ENCODE measurements at regions not wholly inside any gene's neighbourhood (a gene's known extent, or its start where the extent isn't known, plus 50 kb on each side); places are given as distances from the start of the nearest gene placed in this dataset.

DNA sequence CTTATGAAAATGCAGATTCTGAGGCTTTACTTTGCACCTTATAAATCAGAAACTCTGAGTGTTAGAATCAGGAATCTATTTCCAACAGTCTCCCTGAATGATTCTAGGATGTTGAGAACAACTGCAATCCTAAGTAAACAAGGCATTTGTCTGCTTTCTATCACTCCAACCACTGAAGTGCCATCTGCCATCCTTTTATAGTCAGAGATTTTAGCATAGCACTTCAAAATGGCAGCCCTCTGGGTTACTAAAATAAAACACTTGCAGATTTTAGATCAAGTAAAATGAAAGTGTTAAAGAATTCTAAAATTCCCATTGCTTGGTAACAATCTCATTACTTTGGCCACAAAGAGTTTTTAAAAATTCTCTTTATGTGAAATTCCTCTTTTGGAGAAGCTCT, 258.9 kb downstream of the CD109 start:
- no peaks in the 10 kb centered on the region for H3K27me3 ChIP-seq (ENCODE audit: insufficient read depth, low read depth, low read length)
- H3K79me2 ChIP-seq (replicated peaks; ENCODE audit: insufficient read depth, low read length) = no peaks in the 10 kb centered on the region
- H3K36me3 ChIP-seq (ENCODE audit: insufficient read depth, low read length) = no peaks in the 10 kb centered on the region
- H3F3A ChIP-seq (ENCODE audit: insufficient read depth, low read length, poor library complexity, severe bottlenecking) = no peaks in the 10 kb centered on the region
- H3K9me2 ChIP-seq (ENCODE audit: insufficient read depth, low read length) = no peaks in the 10 kb centered on the region
- no peaks in the 10 kb centered on the region for H3K9me3 ChIP-seq (ENCODE audit: low read length)
- no peak overlapping the region for H3K27ac ChIP-seq (ENCODE audit: low read length)
- H2AFZ ChIP-seq (ENCODE audit: low read depth, low read length) = no peak overlapping the region
- TF ChIP-seq EP300 (conservative IDR thresholded peaks at IDR 0.05; ENCODE audit: poor library complexity, severe bottlenecking) (no peak), TAF1 (IDR thresholded peaks at IDR 0.05; ENCODE audit: low read depth) (no peak), MXI1 (conservative IDR thresholded peaks at IDR 0.05; ENCODE audit: poor library complexity, severe bottlenecking) (no peak), SMC3 (conservative IDR thresholded peaks at IDR 0.05; ENCODE audit: poor library complexity) (no peak), EZH2 (IDR thresholded peaks at IDR 0.05; ENCODE audit: borderline replicate concordance, insufficient read depth, low read length, poor library complexity, severe bottlenecking) (no peak), POLR2AphosphoS5 (IDR thresholded peaks at IDR 0.05) (no peak), RAD21 (conservative IDR thresholded peaks at IDR 0.05) (no peak), CTCF (IDR thresholded peaks at IDR 0.05; ENCODE audit: poor library complexity, severe bottlenecking) (no peak)
- TF ChIP-seq, protein P1, sequence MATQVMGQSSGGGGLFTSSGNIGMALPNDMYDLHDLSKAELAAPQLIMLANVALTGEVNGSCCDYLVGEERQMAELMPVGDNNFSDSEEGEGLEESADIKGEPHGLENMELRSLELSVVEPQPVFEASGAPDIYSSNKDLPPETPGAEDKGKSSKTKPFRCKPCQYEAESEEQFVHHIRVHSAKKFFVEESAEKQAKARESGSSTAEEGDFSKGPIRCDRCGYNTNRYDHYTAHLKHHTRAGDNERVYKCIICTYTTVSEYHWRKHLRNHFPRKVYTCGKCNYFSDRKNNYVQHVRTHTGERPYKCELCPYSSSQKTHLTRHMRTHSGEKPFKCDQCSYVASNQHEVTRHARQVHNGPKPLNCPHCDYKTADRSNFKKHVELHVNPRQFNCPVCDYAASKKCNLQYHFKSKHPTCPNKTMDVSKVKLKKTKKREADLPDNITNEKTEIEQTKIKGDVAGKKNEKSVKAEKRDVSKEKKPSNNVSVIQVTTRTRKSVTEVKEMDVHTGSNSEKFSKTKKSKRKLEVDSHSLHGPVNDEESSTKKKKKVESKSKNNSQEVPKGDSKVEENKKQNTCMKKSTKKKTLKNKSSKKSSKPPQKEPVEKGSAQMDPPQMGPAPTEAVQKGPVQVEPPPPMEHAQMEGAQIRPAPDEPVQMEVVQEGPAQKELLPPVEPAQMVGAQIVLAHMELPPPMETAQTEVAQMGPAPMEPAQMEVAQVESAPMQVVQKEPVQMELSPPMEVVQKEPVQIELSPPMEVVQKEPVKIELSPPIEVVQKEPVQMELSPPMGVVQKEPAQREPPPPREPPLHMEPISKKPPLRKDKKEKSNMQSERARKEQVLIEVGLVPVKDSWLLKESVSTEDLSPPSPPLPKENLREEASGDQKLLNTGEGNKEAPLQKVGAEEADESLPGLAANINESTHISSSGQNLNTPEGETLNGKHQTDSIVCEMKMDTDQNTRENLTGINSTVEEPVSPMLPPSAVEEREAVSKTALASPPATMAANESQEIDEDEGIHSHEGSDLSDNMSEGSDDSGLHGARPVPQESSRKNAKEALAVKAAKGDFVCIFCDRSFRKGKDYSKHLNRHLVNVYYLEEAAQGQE (IDR thresholded peaks at IDR 0.05; ENCODE audit: borderline replicate concordance) = no peak
- no peak overlapping the region for H3K4me3 ChIP-seq (ENCODE audit: low read length)
- H3K4me2 ChIP-seq (ENCODE audit: low read length) = no peak overlapping the region
- H4K20me1 ChIP-seq (ENCODE audit: insufficient read depth) = no peaks in the 10 kb centered on the region
- H3K9ac ChIP-seq (ENCODE audit: low read length) = no peak overlapping the region

- Histone ChIP-seq H3K27ac (ENCODE audit: low read length) (no peak overlapping the region), H2AFZ (ENCODE audit: low read depth, low read length) (no peak overlapping the region), H3K36me3 (ENCODE audit: insufficient read depth, low read length) (no peaks in the 10 kb centered on the region), H4K20me1 (ENCODE audit: insufficient read depth) (no peaks in the 10 kb centered on the region), H3K27me3 (ENCODE audit: insufficient read depth, low read depth, low read length) (no peaks in the 10 kb centered on the region), H3K79me2 (replicated peaks; ENCODE audit: insufficient read depth, low read length) (no peaks in the 10 kb centered on the region), H3K9ac (ENCODE audit: low read length) (no peak overlapping the region), H3K4me2 (ENCODE audit: low read length) (no peak overlapping the region), H3K9me3 (ENCODE audit: low read length) (no peaks in the 10 kb centered on the region), H3F3A (ENCODE audit: insufficient read depth, low read length, poor library complexity, severe bottlenecking) (no peaks in the 10 kb centered on the region), H3K9me2 (ENCODE audit: insufficient read depth, low read length) (no peaks in the 10 kb centered on the region), H3K4me3 (ENCODE audit: low read length) (no peak overlapping the region)
- TF ChIP-seq, protein P1 (IDR thresholded peaks at IDR 0.05; ENCODE audit: borderline replicate concordance) = no peak
- no peak for TF ChIP-seq TAF1 (IDR thresholded peaks at IDR 0.05; ENCODE audit: low read depth)
Observed at GRCh38 chr6:73951183-73951582, 255.2 kb downstream of the CD109 start.

All from neural cell (in vitro differentiated cells).